KMS-11 (cell line): ENCODE measurements at regions not wholly inside any gene's neighbourhood (a gene's known extent, or its start where the extent isn't known, plus 50 kb on each side); places are given as distances from the start of the nearest gene placed in this dataset.

Experiments used
- H2AFZ ChIP-seq: fragments of 200-600 bp; sonication (generic); 2 replicates; pipeline ENCODE4 v1.6.1; 2016; ENCODE audit warnings: antibody characterized with exemption, mixed run types, low read depth
- H3K27ac ChIP-seq: fragments of 200-600 bp; sonication (generic); 2 replicates; pipeline ENCODE4 v1.6.1; 2016; ENCODE audit warnings: mild to moderate bottlenecking, mixed run types
- H3K27me3 ChIP-seq: fragments of 200-600 bp; sonication (generic); 2 replicates; pipeline ENCODE4 v1.6.1; 2017; ENCODE audit warnings: mild to moderate bottlenecking, low read depth, mixed run types, moderate library complexity; ENCODE audit not compliant: insufficient read depth
- H3K36me3 ChIP-seq: fragments of 200-600 bp; sonication (generic); 2 replicates; pipeline ENCODE4 v1.6.1; 2017; ENCODE audit warnings: mild to moderate bottlenecking, mixed run types; ENCODE audit not compliant: insufficient read depth
- H3K4me1 ChIP-seq: fragments of 200-600 bp; sonication (generic); 2 replicates; pipeline ENCODE4 v1.6.1; 2016; ENCODE audit warnings: mild to moderate bottlenecking, low read depth, mixed run types; ENCODE audit not compliant: poor library complexity, severe bottlenecking
- H3K4me2 ChIP-seq: fragments of 200-600 bp; sonication (generic); 2 replicates; pipeline ENCODE4 v1.7.0; 2016; ENCODE audit warnings: mild to moderate bottlenecking, mixed run types
- H3K4me3 ChIP-seq: fragments of 200-600 bp; sonication (generic); IDR thresholded peaks from 2 replicates; pipeline ENCODE4 v1.6.1; 2017; ENCODE audit warnings: low read depth, low read length, mixed read lengths; ENCODE audit not compliant: insufficient read depth
- H3K79me2 ChIP-seq: fragments of 200-600 bp; sonication (generic); 2 replicates; pipeline ENCODE4 v1.6.1; 2016; ENCODE audit warnings: low read depth, mixed run types; ENCODE audit not compliant: insufficient read depth
- H3K9ac ChIP-seq: fragments of 200-600 bp; sonication (generic); 2 replicates; pipeline ENCODE4 v1.6.1; 2016; ENCODE audit warnings: mild to moderate bottlenecking, mixed run types
- H4K20me1 ChIP-seq: fragments of 200-600 bp; sonication (generic); 2 replicates; pipeline ENCODE4 v1.6.1; 2016; ENCODE audit warnings: mild to moderate bottlenecking, mixed run types; ENCODE audit not compliant: insufficient read depth
- CTCF ChIP-seq: fragments of 200-600 bp; sonication (generic); conservative IDR thresholded peaks from 2 replicates; pipeline ENCODE4 v1.6.1; 2017; ENCODE audit warnings: low read depth, mild to moderate bottlenecking, antibody characterized with exemption, low read length, moderate library complexity, mixed read lengths

DNA sequence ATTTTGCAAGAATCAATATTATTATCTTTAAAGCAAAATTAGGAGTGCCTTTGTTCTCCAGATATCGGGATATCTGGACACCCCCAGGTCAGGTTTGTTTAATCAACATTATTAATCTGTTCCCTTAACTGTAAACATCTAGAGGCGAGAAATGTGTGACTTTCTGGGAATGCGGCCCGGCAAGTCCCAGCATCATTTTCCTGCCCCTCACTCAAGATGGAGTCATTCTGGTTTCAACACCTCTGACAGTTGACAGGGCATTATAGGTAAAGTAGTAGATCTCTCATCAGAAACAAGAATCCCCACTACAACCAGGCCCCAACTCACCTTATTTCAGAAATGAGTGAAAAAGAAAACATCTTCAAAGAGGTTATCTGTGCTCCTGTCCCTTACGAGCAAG, 331.6 kb upstream of the ZFP42 start:
- Histone ChIP-seq H3K36me3 (no peaks in the 10 kb centered on the region), H2AFZ (no peak overlapping the region), H4K20me1 (no peaks in the 10 kb centered on the region), H3K4me2 (no peak overlapping the region), H3K9ac (no peak overlapping the region), H3K79me2 (no peaks in the 10 kb centered on the region), H3K27ac (no peak overlapping the region), H3K27me3 (no peaks in the 10 kb centered on the region), H3K4me3 (no peak overlapping the region), H3K4me1 (no peaks in the 10 kb centered on the region)
- no peak for TF ChIP-seq CTCF

DNA sequence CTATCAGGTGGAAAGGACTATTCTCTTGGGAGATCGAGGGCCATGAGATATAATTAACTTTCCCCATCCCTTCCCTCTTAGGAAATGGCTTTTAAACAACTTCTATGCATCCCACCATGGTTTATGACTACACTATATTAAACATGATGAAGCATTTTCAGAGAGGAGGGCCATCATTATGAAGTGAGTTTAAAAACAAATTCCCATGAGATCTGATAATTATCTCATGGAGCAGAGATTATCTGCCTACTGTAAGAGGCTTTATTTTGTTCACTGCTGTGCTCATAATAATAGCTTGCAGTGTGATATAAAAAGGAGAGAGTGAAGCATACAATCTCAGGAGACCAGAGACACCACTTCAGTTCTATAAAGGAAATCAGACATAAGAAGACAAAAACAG, 330.5 kb upstream of the ZFP42 start:
- Histone ChIP-seq H3K4me3 (no peak overlapping the region), H3K27ac (no peak overlapping the region), H3K36me3 (no peaks in the 10 kb centered on the region), H3K9ac (no peak overlapping the region), H3K27me3 (no peaks in the 10 kb centered on the region), H4K20me1 (no peaks in the 10 kb centered on the region), H2AFZ (no peak overlapping the region), H3K79me2 (no peaks in the 10 kb centered on the region), H3K4me1 (no peaks in the 10 kb centered on the region), H3K4me2 (no peak overlapping the region)
- TF ChIP-seq CTCF = no peak

GRCh38 chr4:187666034-187666433, 329.5 kb upstream of the ZFP42 start:
- no peak for TF ChIP-seq CTCF
- no peak overlapping the region for H3K4me2 ChIP-seq
- H3K9ac ChIP-seq = no peak overlapping the region

DNA sequence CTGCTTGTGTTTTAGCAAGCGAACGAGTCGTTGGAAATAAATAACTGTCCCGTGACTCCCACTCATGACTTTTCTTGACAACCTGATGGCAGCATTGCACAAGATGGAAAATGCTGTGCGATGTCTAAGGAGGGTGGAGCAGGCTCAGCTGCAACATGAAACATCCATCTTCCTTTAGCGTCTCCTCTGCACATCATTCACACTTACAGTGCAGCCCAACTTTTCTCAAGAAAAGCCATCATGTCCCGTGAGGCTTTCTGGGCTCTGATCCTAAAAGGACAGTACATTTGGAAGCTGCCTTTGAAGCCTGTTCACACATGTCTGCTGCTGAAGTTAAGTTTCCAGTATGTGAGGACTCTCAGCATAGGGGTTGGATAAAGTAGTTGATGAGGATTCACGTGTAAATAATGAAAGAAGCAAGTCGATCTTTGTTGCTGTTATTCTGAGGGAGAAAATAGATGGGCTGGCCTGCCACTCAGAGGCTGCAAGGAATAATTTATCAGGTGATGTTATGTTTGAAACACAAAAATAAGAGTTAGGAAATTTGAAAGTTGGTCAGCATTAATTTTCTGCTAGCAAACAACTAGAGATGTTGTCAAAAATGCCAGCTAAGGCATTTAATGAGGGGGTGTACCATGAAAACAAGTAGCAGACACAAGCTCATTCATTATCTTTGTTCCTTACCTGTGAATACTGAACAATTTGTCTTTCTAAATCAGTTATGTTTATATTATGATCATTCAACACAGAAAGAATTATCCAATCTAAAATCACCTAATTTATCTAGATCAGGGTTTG, 328.7 kb upstream of the ZFP42 start:
- no peak overlapping the region for H3K9ac ChIP-seq
- no peaks in the 10 kb centered on the region for H3K36me3 ChIP-seq
- TF ChIP-seq CTCF = no peak
- no peaks in the 10 kb centered on the region for H3K79me2 ChIP-seq
- no peak overlapping the region for H3K4me2 ChIP-seq
- H3K4me1 ChIP-seq = no peaks in the 10 kb centered on the region
- no peak overlapping the region for H2AFZ ChIP-seq
- H4K20me1 ChIP-seq = no peaks in the 10 kb centered on the region
- no peak overlapping the region for H3K27ac ChIP-seq
- H3K4me3 ChIP-seq = no peak overlapping the region
- H3K27me3 ChIP-seq = no peaks in the 10 kb centered on the region

More at GRCh38 chr4:187666034-187666433, 329.5 kb upstream of the ZFP42 start:
- H3K79me2 ChIP-seq = no peaks in the 10 kb centered on the region
- no peaks in the 10 kb centered on the region for H3K27me3 ChIP-seq
- H3K36me3 ChIP-seq = no peaks in the 10 kb centered on the region
- no peaks in the 10 kb centered on the region for H3K4me1 ChIP-seq
- H3K27ac ChIP-seq = no peak overlapping the region
- H4K20me1 ChIP-seq = no peaks in the 10 kb centered on the region
- no peak overlapping the region for H2AFZ ChIP-seq
- H3K4me3 ChIP-seq = no peak overlapping the region
